Natural killer cell (primary cell): ENCODE measurements at regions not wholly inside any gene's neighbourhood (a gene's known extent, or its start where the extent isn't known, plus 50 kb on each side); places are given as distances from the start of the nearest gene placed in this dataset.

Source experiments
- ATAC-seq, 3 donors: fragments of 150-1000 bp in 2 of 3; fragments of 200-7000 bp in 1 of 3; cut with Tn5 transposase; 1 replicate in 1 of 3; 2 replicates in 2 of 3; pipeline ENCODE4 v1.10.0; 2021; ENCODE audit warnings: mild to moderate bottlenecking in 2 of 3, moderate library complexity in 2 of 3
- DNase-seq, 2 donors: peaks; one replicate each; pipeline versions ENCODE4 v3.0.0 to v3.0.0-alpha.2; 2013 to 2021; ENCODE audit warnings: mixed read lengths in 1 of 2
- H3K27ac ChIP-seq: one replicate; pipeline ENCODE4 v1.5.1; 2013; ENCODE audit warnings: mild to moderate bottlenecking, low read length
- H3K27me3 ChIP-seq: one replicate; pipeline ENCODE4 v1.6.1; 2013; ENCODE audit warnings: low read length; ENCODE audit not compliant: control insufficient read depth, insufficient read depth
- H3K36me3 ChIP-seq: one replicate; pipeline ENCODE4 v1.6.1; 2013; ENCODE audit warnings: low read length; ENCODE audit not compliant: control insufficient read depth, insufficient read depth
- H3K4me1 ChIP-seq: one replicate; pipeline ENCODE4 v1.6.1; 2013; ENCODE audit warnings: low read length; ENCODE audit not compliant: control insufficient read depth, insufficient read depth
- H3K4me3 ChIP-seq: one replicate; pipeline ENCODE4 v1.5.1; 2013; ENCODE audit warnings: low read length
- H3K9me3 ChIP-seq: one replicate; pipeline ENCODE4 v1.6.1; 2013; ENCODE audit warnings: low read length; ENCODE audit not compliant: control insufficient read depth, insufficient read depth
- H3K27ac Mint-ChIP-seq, 2 donors: one replicate each; pipeline ENCODE4 v1.8.0; 2022; ENCODE audit warnings: mild to moderate bottlenecking in 2 of 2, mixed read lengths in 2 of 2, moderate library complexity in 1 of 2
- H3K27me3 Mint-ChIP-seq, 2 donors: one replicate each; pipeline ENCODE4 v1.8.0; 2022; ENCODE audit warnings: low read depth in 2 of 2, mixed read lengths in 2 of 2
- H3K36me3 Mint-ChIP-seq: one replicate; pipeline ENCODE4 v1.8.0; 2022; ENCODE audit warnings: mixed read lengths
- H3K4me1 Mint-ChIP-seq, 2 donors: one replicate each; pipeline ENCODE4 v1.8.0; 2022; ENCODE audit warnings: mixed read lengths in 2 of 2
- H3K4me3 Mint-ChIP-seq: one replicate; pipeline ENCODE4 v1.8.0; 2022; ENCODE audit warnings: mild to moderate bottlenecking, moderate library complexity, mixed read lengths
- H3K9me3 Mint-ChIP-seq, 2 donors: one replicate each; pipeline ENCODE4 v1.8.0; 2022; ENCODE audit warnings: mixed read lengths in 2 of 2
- WGBS: methylation state at CpG from one replicate; pipeline ENCODE4 v1.1.7; 2013; ENCODE audit warnings: missing lambda C conversion rate; ENCODE audit not compliant: insufficient coverage; 5-methylcytosine and 5-hydroxymethylcytosine counted together
- intact Hi-C: fragments of 100-400 bp; cut with micrococcal nuclease; formaldehyde crosslinking; loops from one replicate; pipeline ENCODE4 v1.14.2; 2022
- TF ChIP-seq, protein P1 (sequence below): fragments of 200-600 bp; IDR thresholded peaks from one replicate; pipeline ENCODE4 v1.8.0; 2022; ENCODE audit warnings: antibody characterized with exemption

DNA sequence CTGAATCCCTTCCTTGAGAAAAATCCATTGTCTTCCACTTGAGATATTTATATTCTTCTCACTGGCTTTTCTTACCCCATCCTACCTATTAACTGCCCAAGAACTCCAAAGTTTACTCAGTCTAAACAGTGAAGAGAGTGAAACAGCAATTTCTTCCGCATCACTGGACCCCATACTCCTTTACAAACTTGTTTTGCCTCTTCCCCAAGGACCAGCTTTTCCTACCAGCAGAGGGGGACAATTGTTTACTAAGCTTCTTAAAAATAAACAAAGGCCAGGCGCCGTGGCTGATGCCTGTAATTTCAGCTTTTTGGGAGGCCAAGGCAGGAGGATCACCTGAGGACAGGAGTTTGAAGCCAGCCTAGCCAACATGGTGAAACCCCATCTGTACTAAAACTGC is 52.0 kb downstream of the LRATD1 start:
- Mint-ChIP-seq H3K9me3 (peaks cover 4 to 6% of the 10 kb centered on the region in 2 donors), H3K27ac (no peak overlapping the region)
- 75% methylated on average over 3 of the region's 3 CpGs for WGBS

DNA sequence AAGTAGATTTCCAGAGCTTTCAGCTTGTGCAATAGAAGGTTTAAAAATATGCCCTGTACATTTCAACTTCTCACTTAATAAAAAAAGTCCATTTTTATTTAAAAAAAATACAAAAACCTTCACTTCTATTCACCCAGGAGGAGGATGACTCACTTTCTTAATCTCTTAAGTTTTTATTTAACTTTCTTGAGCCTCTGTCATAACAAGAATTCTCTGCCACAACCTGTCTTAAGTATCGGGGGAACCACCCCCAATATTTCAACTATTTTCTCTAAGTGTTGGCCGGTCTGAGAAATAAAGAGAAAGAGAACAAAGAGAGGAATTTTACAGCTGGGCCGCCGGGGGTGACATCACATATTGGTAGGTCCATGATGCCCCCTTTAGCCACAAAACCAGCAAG is 58.4 kb downstream of the LRATD1 start:
- 83% methylated on average over 3 of the region's 4 CpGs for WGBS
- H3K4me1 ChIP-seq: no peaks in the 10 kb centered on the region

More for the DNA sequence above, 52.0 kb downstream of the LRATD1 start:
- Mint-ChIP-seq H3K4me3 (no peak overlapping the region), H3K27me3 (no peaks in the 10 kb centered on the region), H3K36me3 (peaks cover 7% of the 10 kb centered on the region), H3K4me1 (no peaks in the 10 kb centered on the region)
- H3K36me3 ChIP-seq: no peaks in the 10 kb centered on the region
- intact Hi-C loops: no loop called here
- H3K4me1 ChIP-seq: no peaks in the 10 kb centered on the region
- no peak overlapping the region for H3K4me3 ChIP-seq
- no peaks in the 10 kb centered on the region for H3K9me3 ChIP-seq
- DNase-seq (no peak), ATAC-seq (no peak)
- H3K27ac ChIP-seq: no peak overlapping the region
- TF ChIP-seq, protein P1, sequence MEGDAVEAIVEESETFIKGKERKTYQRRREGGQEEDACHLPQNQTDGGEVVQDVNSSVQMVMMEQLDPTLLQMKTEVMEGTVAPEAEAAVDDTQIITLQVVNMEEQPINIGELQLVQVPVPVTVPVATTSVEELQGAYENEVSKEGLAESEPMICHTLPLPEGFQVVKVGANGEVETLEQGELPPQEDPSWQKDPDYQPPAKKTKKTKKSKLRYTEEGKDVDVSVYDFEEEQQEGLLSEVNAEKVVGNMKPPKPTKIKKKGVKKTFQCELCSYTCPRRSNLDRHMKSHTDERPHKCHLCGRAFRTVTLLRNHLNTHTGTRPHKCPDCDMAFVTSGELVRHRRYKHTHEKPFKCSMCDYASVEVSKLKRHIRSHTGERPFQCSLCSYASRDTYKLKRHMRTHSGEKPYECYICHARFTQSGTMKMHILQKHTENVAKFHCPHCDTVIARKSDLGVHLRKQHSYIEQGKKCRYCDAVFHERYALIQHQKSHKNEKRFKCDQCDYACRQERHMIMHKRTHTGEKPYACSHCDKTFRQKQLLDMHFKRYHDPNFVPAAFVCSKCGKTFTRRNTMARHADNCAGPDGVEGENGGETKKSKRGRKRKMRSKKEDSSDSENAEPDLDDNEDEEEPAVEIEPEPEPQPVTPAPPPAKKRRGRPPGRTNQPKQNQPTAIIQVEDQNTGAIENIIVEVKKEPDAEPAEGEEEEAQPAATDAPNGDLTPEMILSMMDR: no peak
- no peaks in the 10 kb centered on the region for H3K27me3 ChIP-seq

DNA sequence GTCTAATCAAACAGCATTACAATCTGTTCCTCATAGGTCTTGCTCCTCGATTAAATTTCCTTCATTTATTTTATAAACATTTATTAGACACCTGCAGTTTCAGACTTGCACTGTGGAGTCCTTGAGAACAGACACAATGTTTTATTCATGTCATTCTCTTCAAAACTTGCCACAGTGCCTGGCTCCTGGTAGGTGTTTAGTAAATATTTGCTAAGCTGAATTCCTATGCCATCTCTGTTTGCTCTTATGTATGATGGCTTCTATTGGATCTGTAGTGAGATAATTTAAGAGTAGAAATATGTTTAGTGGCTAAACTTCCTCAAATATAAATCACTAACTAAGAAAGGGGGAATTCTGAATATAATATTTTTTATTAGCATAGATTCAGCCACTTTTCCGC is 61.4 kb downstream of the LRATD1 start:
- 44% methylated on average over 1 of the region's 2 CpGs for WGBS

More for the DNA sequence above, 58.4 kb downstream of the LRATD1 start:
- Histone ChIP-seq H3K27ac (no peak overlapping the region), H3K9me3 (no peaks in the 10 kb centered on the region), H3K4me3 (no peak overlapping the region), H3K36me3 (no peaks in the 10 kb centered on the region), H3K27me3 (no peaks in the 10 kb centered on the region)
- TF ChIP-seq, protein P1: no peak
- Mint-ChIP-seq H3K9me3 (peaks cover 5 to 11% of the 10 kb centered on the region in 2 donors), H3K36me3 (peaks cover 7% of the 10 kb centered on the region), H3K27me3 (no peaks in the 10 kb centered on the region), H3K27ac (no peak overlapping the region), H3K4me3 (no peak overlapping the region), H3K4me1 (no peaks in the 10 kb centered on the region)
- no peak for ATAC-seq
- no peak for DNase-seq
- intact Hi-C loops: no loop called here

DNA sequence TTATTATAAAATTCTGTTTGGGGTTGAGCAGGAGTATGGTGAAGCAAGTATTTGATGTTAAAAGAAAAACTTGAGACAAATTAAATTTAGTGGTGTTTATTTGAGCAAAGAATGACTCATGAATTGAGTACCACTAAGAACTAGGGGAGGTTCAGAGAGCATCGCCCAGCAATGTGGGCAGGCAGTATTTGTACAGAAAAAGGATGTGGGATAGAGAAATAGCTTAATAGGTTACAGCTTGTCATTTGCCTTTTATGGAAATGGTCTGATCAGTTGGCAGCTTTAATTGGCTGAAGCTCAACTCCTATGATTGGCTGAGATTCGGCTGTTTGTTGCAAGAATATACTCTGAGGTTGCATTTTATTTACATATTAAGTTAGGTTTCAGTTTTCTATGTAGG is 68.2 kb downstream of the LRATD1 start:
- H3K36me3 Mint-ChIP-seq: no peaks in the 10 kb centered on the region

More for the DNA sequence above, 61.4 kb downstream of the LRATD1 start:
- ATAC-seq (no peak), DNase-seq (no peak)
- H3K4me3 Mint-ChIP-seq: no peak overlapping the region
- TF ChIP-seq, protein P1: no peak
- H3K4me1 ChIP-seq: no peaks in the 10 kb centered on the region
- H3K36me3 Mint-ChIP-seq: peaks cover 2% of the 10 kb centered on the region
- H3K27ac Mint-ChIP-seq: no peak overlapping the region
- intact Hi-C loops: no loop called here
- no peaks in the 10 kb centered on the region for H3K9me3 ChIP-seq
- no peaks in the 10 kb centered on the region for H3K4me1 Mint-ChIP-seq
- H3K27me3 ChIP-seq: no peaks in the 10 kb centered on the region
- H3K9me3 Mint-ChIP-seq: peaks cover 7 to 9% of the 10 kb centered on the region in 2 donors
- no peaks in the 10 kb centered on the region for H3K36me3 ChIP-seq
- no peaks in the 10 kb centered on the region for H3K27me3 Mint-ChIP-seq
- no peak overlapping the region for H3K4me3 ChIP-seq
- H3K27ac ChIP-seq: no peak overlapping the region

More for the DNA sequence above, 68.2 kb downstream of the LRATD1 start:
- no peak overlapping the region for H3K27ac ChIP-seq
- H3K4me3 Mint-ChIP-seq: no peak overlapping the region
- H3K4me1 ChIP-seq: no peaks in the 10 kb centered on the region
- no peaks in the 10 kb centered on the region for H3K4me1 Mint-ChIP-seq
- no peak overlapping the region for H3K4me3 ChIP-seq
- no peak overlapping the region for H3K27ac Mint-ChIP-seq
- H3K27me3 ChIP-seq: no peaks in the 10 kb centered on the region
- intact Hi-C loops: no loop called here
- WGBS: 68% methylated on average over 2 of the region's 2 CpGs
- H3K9me3 ChIP-seq: no peaks in the 10 kb centered on the region
- H3K27me3 Mint-ChIP-seq: no peaks in the 10 kb centered on the region
- TF ChIP-seq, protein P1: no peak
- H3K9me3 Mint-ChIP-seq: peaks cover 0 to 14% of the 10 kb centered on the region in 2 donors
- no peak for DNase-seq
- no peak for ATAC-seq
- no peaks in the 10 kb centered on the region for H3K36me3 ChIP-seq
